H9 (cell line): ENCODE measurements at regions not wholly inside any gene's neighbourhood (a gene's known extent, or its start where the extent isn't known, plus 50 kb on each side); places are given as distances from the start of the nearest gene placed in this dataset.

Experiments
- DNase-seq: peaks from one replicate; pipeline ENCODE4 v3.0.0-alpha.2; 2017
- H2AFZ ChIP-seq: one replicate; pipeline ENCODE4 v1.6.1; 2013; ENCODE audit warnings: mild to moderate bottlenecking, low read length, control low read depth, moderate library complexity
- H2AK5ac ChIP-seq: 2 replicates; pipeline ENCODE4 v1.6.1; 2013; ENCODE audit warnings: low read length, control low read depth, mixed read lengths; ENCODE audit not compliant: insufficient read length
- H2BK120ac ChIP-seq: one replicate; pipeline ENCODE4 v1.6.1; 2013; ENCODE audit warnings: low read depth, mild to moderate bottlenecking, low read length, control low read depth, inconsistent platforms; ENCODE audit not compliant: poor library complexity, severe bottlenecking
- H2BK12ac ChIP-seq: 2 replicates; pipeline ENCODE4 v1.6.1; 2013; ENCODE audit warnings: low read length, control low read depth, mixed read lengths, low read depth; ENCODE audit not compliant: insufficient read length
- H2BK15ac ChIP-seq: 2 replicates; pipeline ENCODE4 v1.6.1; 2013; ENCODE audit warnings: low read depth, low read length, control low read depth
- H2BK20ac ChIP-seq: one replicate; pipeline ENCODE4 v1.6.1; 2013; ENCODE audit warnings: low read depth, mild to moderate bottlenecking, low read length, control low read depth, inconsistent platforms; ENCODE audit not compliant: poor library complexity, severe bottlenecking
- H2BK5ac ChIP-seq: 2 replicates; pipeline ENCODE4 v1.6.1; 2013; ENCODE audit warnings: low read length, control low read depth, mixed read lengths; ENCODE audit not compliant: insufficient read length
- H3K14ac ChIP-seq: 2 replicates; pipeline ENCODE4 v1.6.1; 2013; ENCODE audit warnings: low read length, control low read depth; ENCODE audit not compliant: insufficient read depth
- H3K18ac ChIP-seq: 2 replicates; pipeline ENCODE4 v1.6.1; 2013; ENCODE audit warnings: low read depth, mild to moderate bottlenecking, mixed read lengths, low read length, control low read depth; ENCODE audit not compliant: insufficient read length
- H3K23ac ChIP-seq: 2 replicates; pipeline ENCODE4 v1.6.1; 2013; ENCODE audit warnings: low read length, control low read depth, mixed read lengths, low read depth; ENCODE audit not compliant: insufficient read length
- H3K23me2 ChIP-seq: 2 replicates; pipeline ENCODE4 v1.6.1; 2013; ENCODE audit warnings: low read depth, mild to moderate bottlenecking, mixed read lengths, low read length, control low read depth; ENCODE audit not compliant: insufficient read length, poor library complexity, severe bottlenecking
- H3K27ac ChIP-seq: 2 replicates; pipeline ENCODE4 v1.5.1; 2013; ENCODE audit warnings: low read length, control low read depth, mixed read lengths, low read depth; ENCODE audit not compliant: insufficient read length
- H3K27me3 ChIP-seq: 2 replicates; pipeline ENCODE4 v1.6.1; 2013; ENCODE audit warnings: low read length, control low read depth, inconsistent platforms; ENCODE audit not compliant: insufficient read depth
- H3K4ac ChIP-seq: 2 replicates; pipeline ENCODE4 v1.6.1; 2013; ENCODE audit warnings: low read depth, mild to moderate bottlenecking, control low read depth, inconsistent platforms, low read length, moderate library complexity
- H3K4me1 ChIP-seq: 2 replicates; pipeline ENCODE4 v1.6.1; 2013; ENCODE audit warnings: low read length, control low read depth, inconsistent platforms; ENCODE audit not compliant: insufficient read depth
- H3K4me2 ChIP-seq: 2 replicates; pipeline ENCODE4 v1.6.1; 2013; ENCODE audit warnings: low read length, control low read depth, mixed read lengths; ENCODE audit not compliant: insufficient read length, insufficient read depth
- H3K56ac ChIP-seq: 2 replicates; pipeline ENCODE4 v1.6.1; 2013; ENCODE audit warnings: low read depth, mild to moderate bottlenecking, mixed read lengths, low read length, control low read depth; ENCODE audit not compliant: insufficient read length
- H3K79me1 ChIP-seq: 2 replicates; pipeline ENCODE4 v1.6.1; 2013; ENCODE audit warnings: low read depth, mild to moderate bottlenecking, moderate library complexity, low read length, control low read depth, inconsistent platforms; ENCODE audit not compliant: insufficient read depth, poor library complexity, severe bottlenecking
- H3K79me2 ChIP-seq: 2 replicates; pipeline ENCODE4 v1.6.1; 2013; ENCODE audit warnings: low read length, control low read depth, inconsistent platforms; ENCODE audit not compliant: insufficient read depth
- H3K9ac ChIP-seq: 2 replicates; pipeline ENCODE4 v1.6.1; 2013; ENCODE audit warnings: low read length, control low read depth, mixed read lengths; ENCODE audit not compliant: insufficient read length; ENCODE audit errors: extremely low read depth
- H3K9me3 ChIP-seq: one replicate; pipeline ENCODE4 v1.6.1; 2013; ENCODE audit warnings: low read depth, low read length, inconsistent platforms; ENCODE audit not compliant: control insufficient read depth
- H3T11ph ChIP-seq: one replicate; pipeline ENCODE4 v1.6.1; 2013; ENCODE audit warnings: mild to moderate bottlenecking, low read length, control low read depth, inconsistent platforms
- H4K20me1 ChIP-seq: one replicate; pipeline ENCODE4 v1.6.1; 2013; ENCODE audit not compliant: control insufficient read depth, insufficient read length, insufficient read depth
- H4K5ac ChIP-seq: 2 replicates; pipeline ENCODE4 v1.6.1; 2013; ENCODE audit warnings: low read depth, mild to moderate bottlenecking, mixed read lengths, low read length, control low read depth; ENCODE audit not compliant: insufficient read length
- H4K8ac ChIP-seq: replicated peaks from 2 replicates; pipeline ENCODE4 v1.6.1; 2013; ENCODE audit warnings: low read length, control low read depth, mixed read lengths, low read depth; ENCODE audit not compliant: insufficient read length
- H4K91ac ChIP-seq: 2 replicates; pipeline ENCODE4 v1.6.1; 2013; ENCODE audit warnings: low read depth, mild to moderate bottlenecking, moderate library complexity, mixed read lengths, low read length, control low read depth; ENCODE audit not compliant: insufficient read length
- H3K27ac Mint-ChIP-seq, 3 experiments: 2 replicates in 2 of 3; 3 replicates in 1 of 3; pipeline ENCODE4 v1.8.0; 2020 to 2021; ENCODE audit warnings: mixed read lengths in 3 of 3, mild to moderate bottlenecking in 1 of 3, moderate library complexity in 1 of 3
- H3K27me3 Mint-ChIP-seq: 2 replicates; pipeline ENCODE4 v1.8.0; 2021; ENCODE audit warnings: low read depth, mild to moderate bottlenecking, moderate library complexity, mixed read lengths
- H3K36me3 Mint-ChIP-seq, 3 experiments: 2 replicates in 2 of 3; 3 replicates in 1 of 3; pipeline ENCODE4 v1.8.0; 2020 to 2021; ENCODE audit warnings: low read depth in 3 of 3, mixed read lengths in 3 of 3; ENCODE audit not compliant: insufficient read depth in 1 of 3
- H3K4me1 Mint-ChIP-seq, 2 experiments: 2 replicates each; pipeline ENCODE4 v1.8.0; 2020; ENCODE audit warnings: mixed read lengths in 2 of 2
- H3K4me3 Mint-ChIP-seq, 2 experiments: 2 replicates in 1 of 2; 3 replicates in 1 of 2; pipeline ENCODE4 v1.8.0; 2020 to 2021; ENCODE audit warnings: mild to moderate bottlenecking in 2 of 2, mixed read lengths in 2 of 2, moderate library complexity in 1 of 2
- H3K9me3 Mint-ChIP-seq, 2 experiments: 2 replicates in 1 of 2; 3 replicates in 1 of 2; pipeline ENCODE4 v1.8.0; 2020; ENCODE audit warnings: mild to moderate bottlenecking in 2 of 2, mixed read lengths in 2 of 2, moderate library complexity in 1 of 2
- WGBS: extraction: QIAGEN DNeasy Blood & Tissue Kit; methylation state at CpG from one replicate; pipeline ENCODE4 v1.1.7; 2013; ENCODE audit warnings: missing lambda C conversion rate, low lambda C conversion rate, mixed read lengths; ENCODE audit not compliant: insufficient read length; ENCODE audit errors: extremely low coverage; 5-methylcytosine and 5-hydroxymethylcytosine counted together
- TF ChIP-seq, protein P1 (sequence below): fragments of 200-600 bp; sonication (generic); conservative IDR thresholded peaks from 3 replicates; pipeline ENCODE4 v1.8.0; 2021; ENCODE audit warnings: antibody characterized with exemption, mild to moderate bottlenecking

DNA sequence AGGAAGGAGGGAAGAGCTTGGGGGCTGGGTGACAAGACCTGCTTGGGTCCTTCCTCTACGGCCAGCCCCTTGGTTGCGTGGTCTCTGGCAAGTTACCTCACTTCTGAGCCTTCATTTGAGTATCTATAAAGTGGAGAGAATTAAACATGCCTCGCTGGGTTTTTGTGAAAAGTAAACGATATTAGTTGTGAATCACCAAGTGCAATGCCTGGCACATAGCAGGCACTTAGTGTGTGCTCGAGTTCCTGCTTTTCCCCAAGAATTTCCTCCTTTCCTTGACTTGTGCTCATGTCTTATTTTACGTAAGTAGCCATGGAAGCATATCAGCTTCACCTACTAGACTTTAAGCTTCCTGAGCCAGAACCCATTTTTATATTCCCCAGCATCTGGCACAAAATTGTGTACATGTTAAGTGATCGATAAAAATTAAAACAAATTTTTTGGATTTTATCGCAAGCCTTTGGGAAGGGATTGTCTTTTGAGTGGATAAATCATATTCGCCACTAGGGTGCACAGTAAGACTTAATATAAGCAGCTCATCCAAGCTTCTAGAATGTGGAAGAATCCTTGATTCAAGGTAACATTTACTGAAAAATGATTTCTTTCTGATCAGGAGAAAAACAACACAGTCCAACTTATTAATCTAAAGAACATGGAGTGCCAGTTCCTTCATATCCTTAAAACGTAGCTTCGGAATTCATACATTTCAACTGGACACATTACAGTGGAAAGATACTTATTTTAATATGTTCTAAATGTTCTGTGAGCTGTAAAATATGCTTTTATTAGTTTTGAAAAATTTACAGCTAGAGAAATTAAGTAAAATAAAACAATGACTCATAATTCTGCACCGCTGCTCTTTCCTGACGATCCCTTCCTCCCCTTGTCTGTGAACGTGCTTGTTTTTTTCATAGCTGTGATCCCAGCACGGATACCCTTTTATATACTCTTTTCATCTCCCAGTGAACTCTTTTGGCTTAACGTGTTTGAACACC lies 62.0 kb downstream of the SLC25A47 start:
- Histone ChIP-seq H3K27ac (no peak overlapping the region), H3K79me2 (no peaks in the 10 kb centered on the region), H2BK15ac (no peak overlapping the region), H2BK20ac (no peak overlapping the region), H3K56ac (no peak overlapping the region), H4K8ac (no peak overlapping the region), H3K4me2 (no peak overlapping the region), H2AFZ (no peak overlapping the region), H3K79me1 (no peaks in the 10 kb centered on the region), H3K4me1 (peaks cover 2% of the 10 kb centered on the region; the same call in 1 of the 2 replicates), H2BK5ac (no peak overlapping the region), H4K20me1 (no peaks in the 10 kb centered on the region), H3K23me2 (no peaks in the 10 kb centered on the region), H3T11ph (no peak overlapping the region), H3K23ac (no peak overlapping the region), H3K9me3 (no peaks in the 10 kb centered on the region), H2BK120ac (no peak overlapping the region), H3K14ac (no peak overlapping the region), H3K18ac (no peak overlapping the region), H2BK12ac (no peak overlapping the region), H4K91ac (no peak overlapping the region), H4K5ac (no peak overlapping the region), H3K4ac (no peak overlapping the region), H3K9ac (no peak overlapping the region), H3K27me3 (no peaks in the 10 kb centered on the region), H2AK5ac (no peak overlapping the region)
- no peak for DNase-seq
- Mint-ChIP-seq H3K27ac (no peak overlapping the region), H3K27me3 (no peaks in the 10 kb centered on the region), H3K9me3 (no peaks in the 10 kb centered on the region), H3K36me3 (no peaks in the 10 kb centered on the region), H3K4me1 (peaks cover 24 to 26% of the 10 kb centered on the region in 2 experiments), H3K4me3 (no peak overlapping the region)
- no CpG with 5 or more reads among the region's 16 CpGs for WGBS
- TF ChIP-seq, protein P1, sequence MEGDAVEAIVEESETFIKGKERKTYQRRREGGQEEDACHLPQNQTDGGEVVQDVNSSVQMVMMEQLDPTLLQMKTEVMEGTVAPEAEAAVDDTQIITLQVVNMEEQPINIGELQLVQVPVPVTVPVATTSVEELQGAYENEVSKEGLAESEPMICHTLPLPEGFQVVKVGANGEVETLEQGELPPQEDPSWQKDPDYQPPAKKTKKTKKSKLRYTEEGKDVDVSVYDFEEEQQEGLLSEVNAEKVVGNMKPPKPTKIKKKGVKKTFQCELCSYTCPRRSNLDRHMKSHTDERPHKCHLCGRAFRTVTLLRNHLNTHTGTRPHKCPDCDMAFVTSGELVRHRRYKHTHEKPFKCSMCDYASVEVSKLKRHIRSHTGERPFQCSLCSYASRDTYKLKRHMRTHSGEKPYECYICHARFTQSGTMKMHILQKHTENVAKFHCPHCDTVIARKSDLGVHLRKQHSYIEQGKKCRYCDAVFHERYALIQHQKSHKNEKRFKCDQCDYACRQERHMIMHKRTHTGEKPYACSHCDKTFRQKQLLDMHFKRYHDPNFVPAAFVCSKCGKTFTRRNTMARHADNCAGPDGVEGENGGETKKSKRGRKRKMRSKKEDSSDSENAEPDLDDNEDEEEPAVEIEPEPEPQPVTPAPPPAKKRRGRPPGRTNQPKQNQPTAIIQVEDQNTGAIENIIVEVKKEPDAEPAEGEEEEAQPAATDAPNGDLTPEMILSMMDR: peak; percentile 57
